ENCODE measurements at regions not wholly inside any gene's neighbourhood (a gene's known extent, or its start where the extent isn't known, plus 50 kb on each side); places are given as distances from the start of the nearest gene placed in this dataset.

GRCh38 chrX:128334821-128335220 is 282.6 kb upstream of the ACTRT1 start:
- Mint-ChIP-seq H3K27me3 (ENCODE audit: low read depth) (no peaks in the 10 kb centered on the region), H3K9me3 (peaks cover 4% of the 10 kb centered on the region), H3K36me3 (ENCODE audit: low read depth) (no peaks in the 10 kb centered on the region), H3K4me3 (no peak overlapping the region), H3K4me1 (no peaks in the 10 kb centered on the region), H3K27ac (no peak overlapping the region)
- TF ChIP-seq, protein P1, sequence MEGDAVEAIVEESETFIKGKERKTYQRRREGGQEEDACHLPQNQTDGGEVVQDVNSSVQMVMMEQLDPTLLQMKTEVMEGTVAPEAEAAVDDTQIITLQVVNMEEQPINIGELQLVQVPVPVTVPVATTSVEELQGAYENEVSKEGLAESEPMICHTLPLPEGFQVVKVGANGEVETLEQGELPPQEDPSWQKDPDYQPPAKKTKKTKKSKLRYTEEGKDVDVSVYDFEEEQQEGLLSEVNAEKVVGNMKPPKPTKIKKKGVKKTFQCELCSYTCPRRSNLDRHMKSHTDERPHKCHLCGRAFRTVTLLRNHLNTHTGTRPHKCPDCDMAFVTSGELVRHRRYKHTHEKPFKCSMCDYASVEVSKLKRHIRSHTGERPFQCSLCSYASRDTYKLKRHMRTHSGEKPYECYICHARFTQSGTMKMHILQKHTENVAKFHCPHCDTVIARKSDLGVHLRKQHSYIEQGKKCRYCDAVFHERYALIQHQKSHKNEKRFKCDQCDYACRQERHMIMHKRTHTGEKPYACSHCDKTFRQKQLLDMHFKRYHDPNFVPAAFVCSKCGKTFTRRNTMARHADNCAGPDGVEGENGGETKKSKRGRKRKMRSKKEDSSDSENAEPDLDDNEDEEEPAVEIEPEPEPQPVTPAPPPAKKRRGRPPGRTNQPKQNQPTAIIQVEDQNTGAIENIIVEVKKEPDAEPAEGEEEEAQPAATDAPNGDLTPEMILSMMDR (IDR thresholded peaks at IDR 0.05; ENCODE audit: unreplicated experiment in 3 of 3) = no peak

GRCh38 chrX:128310912-128311311 is 258.7 kb upstream of the ACTRT1 start:
- Mint-ChIP-seq H3K9me3 (peaks cover 8% of the 10 kb centered on the region), H3K4me1 (no peaks in the 10 kb centered on the region), H3K36me3 (ENCODE audit: low read depth) (no peaks in the 10 kb centered on the region), H3K27ac (no peak overlapping the region), H3K4me3 (no peak overlapping the region), H3K27me3 (ENCODE audit: low read depth) (no peaks in the 10 kb centered on the region)
- TF ChIP-seq, protein P1 (IDR thresholded peaks at IDR 0.05; ENCODE audit: unreplicated experiment in 3 of 3) = no peak

DNA sequence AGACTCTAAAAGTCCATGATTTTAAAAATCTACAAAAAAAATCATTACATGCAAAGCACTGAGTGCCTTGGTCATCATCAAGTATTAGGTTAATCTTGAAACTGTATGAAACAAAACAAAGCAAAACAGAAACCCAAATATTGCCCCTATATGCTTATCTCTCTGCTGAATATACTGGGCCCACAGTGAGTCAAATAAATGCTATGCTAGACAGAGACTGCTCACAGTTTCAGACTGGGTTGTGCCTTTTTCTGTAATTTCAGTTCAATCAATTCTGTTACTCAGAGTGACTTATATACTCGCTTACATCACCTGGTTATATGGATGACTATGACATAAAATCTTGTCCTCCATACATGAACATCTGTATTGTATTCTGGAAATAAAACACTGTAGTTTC is 257.1 kb upstream of the ACTRT1 start:
- no peaks in the 10 kb centered on the region for H3K27me3 Mint-ChIP-seq (ENCODE audit: low read depth)
- no peaks in the 10 kb centered on the region for H3K4me1 Mint-ChIP-seq
- H3K36me3 Mint-ChIP-seq (ENCODE audit: low read depth) = no peaks in the 10 kb centered on the region
- H3K9me3 Mint-ChIP-seq = peaks cover 8% of the 10 kb centered on the region
- TF ChIP-seq, protein P1 (IDR thresholded peaks at IDR 0.05; ENCODE audit: unreplicated experiment in 3 of 3) = no peak
- H3K27ac Mint-ChIP-seq = no peak overlapping the region
- no peak overlapping the region for H3K4me3 Mint-ChIP-seq

GRCh38 chrX:128294198-128294597 is 242.0 kb upstream of the ACTRT1 start:
- H3K9me3 Mint-ChIP-seq = peaks cover 26% of the 10 kb centered on the region
- no peak overlapping the region for H3K4me3 Mint-ChIP-seq
- no peak overlapping the region for H3K27ac Mint-ChIP-seq
- TF ChIP-seq, protein P1 (IDR thresholded peaks at IDR 0.05; ENCODE audit: unreplicated experiment in 3 of 3) = no peak
- no peaks in the 10 kb centered on the region for H3K4me1 Mint-ChIP-seq
- H3K36me3 Mint-ChIP-seq (ENCODE audit: low read depth) = no peaks in the 10 kb centered on the region
- no peaks in the 10 kb centered on the region for H3K27me3 Mint-ChIP-seq (ENCODE audit: low read depth)

DNA sequence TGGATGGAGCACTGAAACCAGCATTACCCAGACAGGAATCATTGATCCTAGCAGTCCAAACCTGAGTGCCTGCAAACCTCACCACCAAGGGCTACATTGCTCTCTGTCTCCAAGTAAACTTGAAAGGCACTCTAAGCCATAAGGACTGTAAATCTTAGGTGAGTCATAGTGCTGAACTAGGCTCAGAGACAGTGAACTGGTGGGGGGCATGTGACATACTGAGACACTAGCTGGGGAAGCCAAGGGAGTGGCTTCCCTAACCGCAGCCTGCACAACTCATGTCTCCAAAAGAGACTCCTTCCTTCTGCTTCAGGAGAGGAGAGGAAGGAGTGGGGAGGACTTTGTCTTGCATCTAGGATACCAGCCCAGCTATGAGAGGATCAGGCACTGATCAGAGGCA is 235.5 kb upstream of the ACTRT1 start:
- H3K9me3 Mint-ChIP-seq = peaks cover 20% of the 10 kb centered on the region
- H3K36me3 Mint-ChIP-seq (ENCODE audit: low read depth) = no peaks in the 10 kb centered on the region
- TF ChIP-seq, protein P1 (IDR thresholded peaks at IDR 0.05; ENCODE audit: unreplicated experiment in 3 of 3) = no peak
- H3K4me3 Mint-ChIP-seq = no peak overlapping the region
- H3K27ac Mint-ChIP-seq = no peak overlapping the region
- H3K27me3 Mint-ChIP-seq (ENCODE audit: low read depth) = no peaks in the 10 kb centered on the region
- H3K4me1 Mint-ChIP-seq = no peaks in the 10 kb centered on the region

GRCh38 chrX:128250621-128251020 is 198.4 kb upstream of the ACTRT1 start:
- Mint-ChIP-seq H3K9me3 (peaks cover 8% of the 10 kb centered on the region), H3K27me3 (ENCODE audit: low read depth) (no peaks in the 10 kb centered on the region), H3K4me1 (no peaks in the 10 kb centered on the region), H3K27ac (no peak overlapping the region), H3K36me3 (ENCODE audit: low read depth) (no peaks in the 10 kb centered on the region), H3K4me3 (no peak overlapping the region)
- TF ChIP-seq, protein P1 (IDR thresholded peaks at IDR 0.05; ENCODE audit: unreplicated experiment in 3 of 3) = no peak

Measured in nephron (organoid).